ENCODE measurements at regions not wholly inside any gene's neighbourhood (a gene's known extent, or its start where the extent isn't known, plus 50 kb on each side); places are given as distances from the start of the nearest gene placed in this dataset.
A peak's percentile ranks its signal among the peaks of the same experiment; 100 is the strongest.

DNA sequence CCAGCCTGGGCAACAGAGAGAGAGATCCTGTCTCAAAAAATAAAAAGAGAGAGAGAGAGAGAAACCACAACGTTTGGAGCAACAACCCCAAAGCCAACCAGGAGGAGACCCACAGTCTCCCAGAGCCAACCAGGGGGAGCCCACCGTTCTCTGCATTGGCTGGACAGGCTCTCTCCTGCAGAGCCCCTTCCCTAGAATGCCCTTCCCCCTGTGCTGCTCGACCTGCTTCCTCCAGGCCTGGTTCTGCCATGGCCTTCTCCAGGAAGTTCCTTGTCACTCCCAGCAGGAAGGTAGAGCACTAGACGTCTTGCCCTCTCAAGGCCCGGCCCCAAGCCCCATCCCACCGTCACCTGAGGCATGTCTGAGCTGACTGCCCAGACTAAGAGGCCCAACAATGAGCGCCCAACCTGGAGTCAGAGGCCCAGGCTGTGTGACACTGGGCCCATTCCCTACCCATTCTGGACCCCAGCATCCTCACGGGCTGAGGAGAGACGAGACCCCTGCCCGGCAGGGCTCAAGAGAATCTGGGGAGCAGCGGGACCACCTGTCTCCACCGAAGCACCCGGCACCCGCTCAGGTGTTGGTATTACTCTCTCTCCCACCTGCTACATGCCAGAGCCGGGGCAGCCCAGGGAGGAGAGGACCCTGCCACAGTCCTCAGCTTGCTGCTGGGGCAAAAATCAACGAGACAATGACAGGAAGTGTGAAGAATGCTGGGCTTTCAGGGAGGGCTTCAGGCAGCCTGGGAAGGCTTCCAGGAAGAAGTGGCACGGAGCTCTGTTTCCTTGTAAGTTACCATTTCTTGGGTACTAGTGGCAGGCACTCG, 61.2 kb downstream of the DIO3 start:
- Mint-ChIP-seq H3K4me1 (ENCODE audit: unreplicated experiment) (peaks cover 17% of the 10 kb centered on the region), H3K4me3 (ENCODE audit: unreplicated experiment) (no peak overlapping the region), H3K36me3 (ENCODE audit: unreplicated experiment) (no peaks in the 10 kb centered on the region), H3K9me3 (ENCODE audit: unreplicated experiment) (no peaks in the 10 kb centered on the region), H3K27me3 (ENCODE audit: unreplicated experiment) (peaks cover 16% of the 10 kb centered on the region), H3K27ac (ENCODE audit: unreplicated experiment) (no peak overlapping the region)
- no peak for DNase-seq (ENCODE audit: extremely low spot score, unreplicated experiment)
- TF ChIP-seq CTCF (IDR thresholded peaks at IDR 0.05), result no peak

- Mint-ChIP-seq H3K27me3 (ENCODE audit: unreplicated experiment) (peaks cover 16% of the 10 kb centered on the region), H3K4me1 (ENCODE audit: unreplicated experiment) (peaks cover 19% of the 10 kb centered on the region)
Measured at GRCh38 chr14:101623077-101623372, 61.7 kb downstream of the DIO3 start.

GRCh38 chr14:101623685-101624444, 62.6 kb downstream of the DIO3 start:
- Mint-ChIP-seq H3K4me3 (ENCODE audit: unreplicated experiment) (no peak overlapping the region), H3K9me3 (ENCODE audit: unreplicated experiment) (no peaks in the 10 kb centered on the region), H3K27ac (ENCODE audit: unreplicated experiment) (peak overlapping the region; percentile 21), H3K4me1 (ENCODE audit: unreplicated experiment) (peaks cover 23% of the 10 kb centered on the region), H3K27me3 (ENCODE audit: unreplicated experiment) (peaks cover 7% of the 10 kb centered on the region), H3K36me3 (ENCODE audit: unreplicated experiment) (no peaks in the 10 kb centered on the region)
- no peak for DNase-seq (ENCODE audit: extremely low spot score, unreplicated experiment)
- TF ChIP-seq CTCF (IDR thresholded peaks at IDR 0.05), result no peak

More at GRCh38 chr14:101623077-101623372, 61.7 kb downstream of the DIO3 start:
- no peak for TF ChIP-seq CTCF (IDR thresholded peaks at IDR 0.05)
- DNase-seq (ENCODE audit: extremely low spot score, unreplicated experiment), result no peak
- Mint-ChIP-seq H3K27ac (ENCODE audit: unreplicated experiment) (no peak overlapping the region), H3K36me3 (ENCODE audit: unreplicated experiment) (no peaks in the 10 kb centered on the region), H3K9me3 (ENCODE audit: unreplicated experiment) (no peaks in the 10 kb centered on the region), H3K4me3 (ENCODE audit: unreplicated experiment) (no peak overlapping the region)

DNA sequence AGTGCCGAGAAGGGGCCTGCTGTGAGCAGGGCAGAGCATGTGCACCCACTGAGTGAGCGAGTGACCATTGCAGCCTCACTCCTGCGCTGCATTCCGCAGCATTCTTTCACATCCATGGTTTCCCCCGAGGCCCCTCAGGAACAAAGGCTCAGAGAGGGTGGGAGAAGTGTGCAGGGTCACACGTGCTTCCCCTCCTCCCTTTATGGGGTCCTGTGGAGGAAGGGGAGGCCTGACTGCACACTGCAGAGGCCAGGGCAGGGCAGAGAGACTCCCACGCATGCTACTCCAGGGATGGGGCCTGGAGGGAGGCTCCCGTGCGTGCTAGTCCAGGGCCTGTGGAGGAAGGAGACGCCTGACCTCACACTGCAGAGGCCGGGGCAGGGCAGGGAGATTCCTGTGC, 63.2 kb downstream of the DIO3 start:
- Mint-ChIP-seq H3K27me3 (ENCODE audit: unreplicated experiment) (peaks cover 2% of the 10 kb centered on the region), H3K4me3 (ENCODE audit: unreplicated experiment) (no peak overlapping the region), H3K36me3 (ENCODE audit: unreplicated experiment) (no peaks in the 10 kb centered on the region), H3K9me3 (ENCODE audit: unreplicated experiment) (no peaks in the 10 kb centered on the region), H3K4me1 (ENCODE audit: unreplicated experiment) (peaks cover 23% of the 10 kb centered on the region), H3K27ac (ENCODE audit: unreplicated experiment) (peak overlapping the region; percentile 21)
- TF ChIP-seq CTCF (IDR thresholded peaks at IDR 0.05), result no peak
- DNase-seq (ENCODE audit: extremely low spot score, unreplicated experiment), result no peak
